Umbilical cord (tissue), 1 donor: ENCODE measurements at regions not wholly inside any gene's neighbourhood (a gene's known extent, or its start where the extent isn't known, plus 50 kb on each side); places are given as distances from the start of the nearest gene placed in this dataset.

ENCODE experiments used
- DNase-seq: peaks from one replicate; pipeline ENCODE4 v3.0.0-alpha.2; 2015; ENCODE audit warnings: low spot score

GRCh38 chr20:12358655-12359009, 440.9 kb downstream of the BTBD3 start:
- no peak for DNase-seq

- no peak for DNase-seq
Measured at GRCh38 chr20:12371990-12372389, 454.3 kb downstream of the BTBD3 start.

- DNase-seq, result no peak
Measured at GRCh38 chr20:12372557-12372956, 454.9 kb downstream of the BTBD3 start.

- no peak for DNase-seq
Measured at GRCh38 chr20:12375967-12376366, 458.3 kb downstream of the BTBD3 start.

GRCh38 chr20:12383821-12384220, 466.1 kb downstream of the BTBD3 start:
- DNase-seq, result peak; percentile 88

- DNase-seq, result no peak
Measured at GRCh38 chr20:12386821-12387220, 469.1 kb downstream of the BTBD3 start.

- DNase-seq, result no peak
Measured at GRCh38 chr20:12391099-12391498, 473.4 kb downstream of the BTBD3 start.

GRCh38 chr20:12394786-12395185, 477.1 kb downstream of the BTBD3 start:
- no peak for DNase-seq

GRCh38 chr20:12395353-12395752, 477.7 kb downstream of the BTBD3 start:
- no peak for DNase-seq

- no peak for DNase-seq
Measured at GRCh38 chr20:12395760-12396159, 478.1 kb downstream of the BTBD3 start.

GRCh38 chr20:12399110-12399836, 481.6 kb downstream of the BTBD3 start:
- peak; percentile 81 for DNase-seq

- DNase-seq, result no peak
Measured at GRCh38 chr20:12404941-12405340, 487.2 kb downstream of the BTBD3 start.

- no peak for DNase-seq
Measured at GRCh38 chr20:12406978-12407377, 489.3 kb downstream of the BTBD3 start.

GRCh38 chr20:12409501-12409900, 491.8 kb downstream of the BTBD3 start:
- DNase-seq, result no peak

GRCh38 chr20:12410783-12411182, 493.1 kb downstream of the BTBD3 start:
- no peak for DNase-seq

GRCh38 chr20:12411246-12411940, 493.7 kb downstream of the BTBD3 start:
- DNase-seq, result no peak

GRCh38 chr20:12413116-12413515, 495.4 kb downstream of the BTBD3 start:
- no peak for DNase-seq

GRCh38 chr20:12414446-12415274, 497.0 kb downstream of the BTBD3 start:
- DNase-seq, result peak; percentile 90

GRCh38 chr20:12416281-12416680, 498.6 kb downstream of the BTBD3 start:
- peak; percentile 75 for DNase-seq

- no peak for DNase-seq
Measured at GRCh38 chr20:12433724-12434123, 516.0 kb downstream of the BTBD3 start.

- DNase-seq, result peak; percentile 36
Measured at GRCh38 chr20:12434672-12435071, 517.0 kb downstream of the BTBD3 start.

GRCh38 chr20:12435268-12435667, 517.6 kb downstream of the BTBD3 start:
- DNase-seq, result peak; percentile 95
